OCI-LY7 (cell line): ENCODE measurements at regions not wholly inside any gene's neighbourhood (a gene's known extent, or its start where the extent isn't known, plus 50 kb on each side); places are given as distances from the start of the nearest gene placed in this dataset.

Source experiments
- CTCF ChIP-seq: fragments of 200-600 bp; sonication (generic); conservative IDR thresholded peaks from 2 replicates; pipeline ENCODE4 v1.5.1; 2014; ENCODE audit warnings: mild to moderate bottlenecking, antibody characterized with exemption, low read length, moderate library complexity, mixed read lengths
- EZH2phosphoT487 ChIP-seq: fragments of 200-600 bp; sonication (generic); IDR thresholded peaks from 2 replicates; pipeline ENCODE4 v1.6.1; 2018; ENCODE audit warnings: low read depth, borderline replicate concordance, mild to moderate bottlenecking, mixed run types, antibody characterized with exemption, low read length, moderate library complexity, mixed read lengths

GRCh38 chr10:3856593-3856992 lies 71.6 kb upstream of the KLF6 start:
- TF ChIP-seq CTCF (no peak), EZH2phosphoT487 (no peak)
